ENCODE measurements at regions not wholly inside any gene's neighbourhood (a gene's known extent, or its start where the extent isn't known, plus 50 kb on each side); places are given as distances from the start of the nearest gene placed in this dataset.

- no peak for DNase-seq
Observed at GRCh38 chr16:89043636-89044417, 49.8 kb upstream of the ACSF3 start.
